Loucy (cell line): ENCODE measurements at regions not wholly inside any gene's neighbourhood (a gene's known extent, or its start where the extent isn't known, plus 50 kb on each side); places are given as distances from the start of the nearest gene placed in this dataset.

Experiments used
- EZH2phosphoT487 ChIP-seq: fragments of 200-600 bp; IDR thresholded peaks from 2 replicates; pipeline ENCODE4 v1.6.1; 2018; ENCODE audit warnings: antibody characterized with exemption, mild to moderate bottlenecking, moderate library complexity, borderline replicate concordance
- TF ChIP-seq, protein P1 (sequence below): fragments of 200-600 bp; sonication (generic); conservative IDR thresholded peaks from 2 replicates; pipeline ENCODE4 v1.5.1; 2014; ENCODE audit warnings: mild to moderate bottlenecking, antibody characterized with exemption, low read length

DNA sequence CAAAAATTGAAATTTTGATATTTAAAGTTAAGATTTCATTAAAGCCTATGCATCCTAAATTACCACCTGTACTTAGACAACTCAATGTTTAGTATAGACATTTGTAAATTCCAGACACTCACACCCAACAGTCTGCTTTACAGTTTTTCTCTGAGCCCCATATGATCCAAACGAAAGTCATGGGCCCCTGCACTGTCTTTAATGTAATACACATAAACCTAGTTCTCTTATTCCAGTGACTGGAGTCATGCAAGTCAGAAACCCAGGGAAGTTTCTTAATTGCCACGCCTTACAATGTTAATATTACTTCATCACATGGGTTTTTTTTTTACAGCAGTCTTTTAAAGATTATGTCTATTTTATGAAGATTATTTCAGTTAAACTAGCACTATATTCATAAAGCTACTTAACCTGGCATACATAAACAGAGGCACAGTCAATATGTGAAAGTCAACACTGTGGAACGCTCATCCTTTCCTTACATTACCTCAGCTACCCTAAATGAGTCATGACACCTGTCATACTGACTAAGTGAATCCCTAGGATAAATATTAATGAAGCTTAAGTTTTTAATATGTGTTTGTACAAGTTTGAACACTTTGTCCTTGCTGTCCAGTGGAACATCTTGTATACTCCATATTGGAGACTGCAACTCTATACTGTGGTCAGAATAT is 67.7 kb upstream of the H2AZ1 start:
- TF ChIP-seq, protein P1, sequence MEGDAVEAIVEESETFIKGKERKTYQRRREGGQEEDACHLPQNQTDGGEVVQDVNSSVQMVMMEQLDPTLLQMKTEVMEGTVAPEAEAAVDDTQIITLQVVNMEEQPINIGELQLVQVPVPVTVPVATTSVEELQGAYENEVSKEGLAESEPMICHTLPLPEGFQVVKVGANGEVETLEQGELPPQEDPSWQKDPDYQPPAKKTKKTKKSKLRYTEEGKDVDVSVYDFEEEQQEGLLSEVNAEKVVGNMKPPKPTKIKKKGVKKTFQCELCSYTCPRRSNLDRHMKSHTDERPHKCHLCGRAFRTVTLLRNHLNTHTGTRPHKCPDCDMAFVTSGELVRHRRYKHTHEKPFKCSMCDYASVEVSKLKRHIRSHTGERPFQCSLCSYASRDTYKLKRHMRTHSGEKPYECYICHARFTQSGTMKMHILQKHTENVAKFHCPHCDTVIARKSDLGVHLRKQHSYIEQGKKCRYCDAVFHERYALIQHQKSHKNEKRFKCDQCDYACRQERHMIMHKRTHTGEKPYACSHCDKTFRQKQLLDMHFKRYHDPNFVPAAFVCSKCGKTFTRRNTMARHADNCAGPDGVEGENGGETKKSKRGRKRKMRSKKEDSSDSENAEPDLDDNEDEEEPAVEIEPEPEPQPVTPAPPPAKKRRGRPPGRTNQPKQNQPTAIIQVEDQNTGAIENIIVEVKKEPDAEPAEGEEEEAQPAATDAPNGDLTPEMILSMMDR = no peak
- no peak for TF ChIP-seq EZH2phosphoT487
